Heart left ventricle (tissue), 16 donors: ENCODE measurements at regions not wholly inside any gene's neighbourhood (a gene's known extent, or its start where the extent isn't known, plus 50 kb on each side); places are given as distances from the start of the nearest gene placed in this dataset.

Experiments used
- ATAC-seq, 4 donors: fragments of 200-7000 bp; cut with Tn5 transposase; one replicate each; pipeline ENCODE4 v1.9.1; 2020 to 2022; ENCODE audit warnings: moderate library complexity in 4 of 4, mild to moderate bottlenecking in 3 of 4, moderate number of reproducible peaks in 1 of 4
- DNase-seq, 5 donors: peaks; one replicate each; pipeline ENCODE4 v3.0.0-alpha.2; 2020
- H3K27ac ChIP-seq, 12 donors: fragments of 200-600 bp; sonication (generic) in 4 of 12; one replicate each; pipeline versions ENCODE4 v1.5.0 to v1.8.0; 2016 to 2022; ENCODE audit warnings: mild to moderate bottlenecking in 2 of 12
- H3K27me3 ChIP-seq, 9 donors: fragments of 200-600 bp; sonication (generic) in 2 of 9; one replicate each; pipeline versions ENCODE4 v1.5.1 to v1.8.0; 2016 to 2022; ENCODE audit warnings: mild to moderate bottlenecking in 3 of 9
- H3K36me3 ChIP-seq, 9 donors: fragments of 200-600 bp; sonication (generic) in 2 of 9; one replicate each; pipeline versions ENCODE4 v1.5.0 to v1.8.0; 2018 to 2022; ENCODE audit warnings: mild to moderate bottlenecking in 2 of 9
- H3K4me1 ChIP-seq, 12 donors: fragments of 200-600 bp; sonication (generic) in 4 of 12; one replicate each; pipeline versions ENCODE4 v1.5.0 to v1.8.0; 2016 to 2022; ENCODE audit warnings: mild to moderate bottlenecking in 3 of 12
- H3K4me3 ChIP-seq, 12 donors: fragments of 200-600 bp; sonication (generic) in 4 of 12; one replicate each; pipeline versions ENCODE4 v1.5.0 to v1.8.0; 2017 to 2022; ENCODE audit warnings: mild to moderate bottlenecking in 9 of 12, moderate library complexity in 4 of 12
- H3K9me3 ChIP-seq, 12 donors: fragments of 200-600 bp; sonication (generic) in 4 of 12; one replicate each; pipeline versions ENCODE4 v1.5.0 to v1.8.0; 2016 to 2022; ENCODE audit warnings: mild to moderate bottlenecking in 1 of 12
- CTCF ChIP-seq, 12 donors: fragments of 200-600 bp; sonication (generic) in 4 of 12; IDR thresholded peaks; one replicate each; pipeline versions ENCODE4 v1.5.0 to v1.8.0; 2018 to 2022; ENCODE audit warnings: antibody characterized with exemption in 12 of 12, mild to moderate bottlenecking in 5 of 12
- POLR2A ChIP-seq, 2 donors: fragments of 450-650 bp; IDR thresholded peaks; one replicate each; pipeline ENCODE4 v1.6.1; 2017; ENCODE audit warnings: antibody characterized with exemption in 2 of 2, mild to moderate bottlenecking in 2 of 2, moderate library complexity in 2 of 2
- WGBS, 4 donors: extraction: QIAGEN DNeasy Blood & Tissue Kit in 2 of 4; methylation state at CpG; one replicate each; pipeline versions ENCODE4 v1.1.5 to v1.1.7; 2013 to 2018; 5-methylcytosine and 5-hydroxymethylcytosine counted together
- intact Hi-C, 10 donors: fragments of 100-400 bp; cut with DNase I; formaldehyde crosslinking; loops; one replicate each; pipeline versions ENCODE4 v1.11.1 to v1.14.2; 2022
- donor health status: ischemic (EF 13 %, LVEDD 7.1; RV severe dilation, severe dysfunction).
- donor health status: healthy with polysubstance abuse.
- donor health status: DM: no; HTN: yes; CAD: no.
- donor health status: DM: no; HTN: no; CAD: no.
- donor health status: ischemic (EF 25% LVEDD 6.9; RV normal size, moderate dysfunction).
- donor health status: ischemic (EF 25% LVEDD 5.7; RV mildly dilated, moderate dysfunction).
- donor health status: healthy.
- donor health status: DM: yes; HTN: yes; CAD: no.
- donor health status: ischemic (EF 35%, LVEDD 5.7; RV mildly dilated, moderate dysfunction).
- donor health status: nonischemic (EF 11% LVEDD 7.7; RV severe dilation, severe dysfunction).
- donor health status: DM: yes; HTN: yes; CAD: no.
- donor health status: PGD.
- donor health status: ischemic (EF 29% LVEDD 5.4; RV normal size, mild dysfunction).
- donor health status: nonischemic (EF 23%, LVEDD 6.1; RV moderate dilation, normal function).

DNA sequence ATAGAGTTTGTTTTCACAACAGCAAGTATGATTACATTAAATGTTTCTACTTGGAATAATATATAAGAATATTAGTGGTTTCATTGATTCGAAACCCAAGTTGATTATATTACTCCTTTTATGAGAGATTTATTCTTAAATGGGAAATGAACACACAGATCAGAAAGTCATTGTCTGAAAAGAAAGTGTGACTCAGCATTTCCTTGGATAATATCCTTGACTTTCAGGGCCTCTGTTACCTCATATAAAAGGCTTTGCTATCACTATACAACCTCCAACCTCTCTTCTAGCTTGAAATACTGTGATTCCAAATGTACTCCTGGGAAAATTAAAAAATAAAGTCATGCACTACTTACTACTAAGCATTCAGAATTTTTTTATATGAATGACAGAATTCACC, 295.3 kb upstream of the LYPLAL1 start:
- H3K4me1 ChIP-seq, result no peaks in the 10 kb centered on the region
- intact Hi-C loops, result no loop called here
- no peak for TF ChIP-seq POLR2A (IDR thresholded peaks at IDR 0.05)
- no peaks in the 10 kb centered on the region for H3K36me3 ChIP-seq
- DNase-seq (no peak), ATAC-seq (no peak)
- H3K4me3 ChIP-seq, result no peak overlapping the region
- no peaks in the 10 kb centered on the region for H3K9me3 ChIP-seq
- H3K27me3 ChIP-seq, result no peaks in the 10 kb centered on the region
- no peak overlapping the region for H3K27ac ChIP-seq
- WGBS, 4 donors, result 81 to 91% (median 89%) methylated on average over 1 of the region's 1 CpG

DNA sequence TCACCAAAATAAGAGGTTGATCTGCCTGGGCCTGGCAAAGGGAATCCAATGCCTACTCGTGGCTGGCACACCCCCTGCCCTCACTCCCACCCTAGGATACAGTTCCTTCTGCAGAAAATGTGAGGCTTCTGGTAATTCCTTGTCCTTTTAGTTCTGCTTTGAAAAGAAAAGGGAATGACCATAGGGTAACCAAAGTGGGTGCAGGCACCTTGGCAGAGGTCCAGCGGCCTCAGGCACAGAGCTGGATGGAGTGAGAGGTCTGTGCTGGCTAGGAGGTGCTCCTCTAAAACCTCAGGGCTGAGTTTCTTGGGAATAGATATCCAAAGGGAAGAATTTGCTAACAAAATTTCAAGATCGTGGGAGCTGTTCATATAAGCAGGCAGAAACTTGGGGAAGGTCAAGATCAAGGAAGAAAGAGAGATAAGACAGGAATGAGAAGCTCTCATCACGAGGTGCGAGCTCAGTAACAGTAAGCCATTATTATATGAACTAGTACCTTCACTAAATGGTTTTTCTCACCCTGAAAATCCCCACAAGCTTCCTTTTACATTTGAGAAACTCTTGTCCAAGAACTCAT, 293.1 kb upstream of the LYPLAL1 start:
- Histone ChIP-seq H3K36me3 (no peaks in the 10 kb centered on the region), H3K9me3 (peaks cover 0 to 5% (median 0%) of the 10 kb centered on the region in 12 donors), H3K27ac (no peak overlapping the region), H3K4me3 (no peak overlapping the region), H3K4me1 (peaks cover 0 to under 1% (median 0%) of the 10 kb centered on the region in 12 donors), H3K27me3 (no peaks in the 10 kb centered on the region)
- WGBS, 4 donors, result 59 to 68% (median 66%) methylated on average over 5 of the region's 5 CpGs
- ATAC-seq (no peak), DNase-seq (no peak)
- intact Hi-C loops, result no loop called here
- no peak for TF ChIP-seq CTCF (IDR thresholded peaks at IDR 0.05)
- TF ChIP-seq POLR2A (IDR thresholded peaks at IDR 0.05), result no peak

DNA sequence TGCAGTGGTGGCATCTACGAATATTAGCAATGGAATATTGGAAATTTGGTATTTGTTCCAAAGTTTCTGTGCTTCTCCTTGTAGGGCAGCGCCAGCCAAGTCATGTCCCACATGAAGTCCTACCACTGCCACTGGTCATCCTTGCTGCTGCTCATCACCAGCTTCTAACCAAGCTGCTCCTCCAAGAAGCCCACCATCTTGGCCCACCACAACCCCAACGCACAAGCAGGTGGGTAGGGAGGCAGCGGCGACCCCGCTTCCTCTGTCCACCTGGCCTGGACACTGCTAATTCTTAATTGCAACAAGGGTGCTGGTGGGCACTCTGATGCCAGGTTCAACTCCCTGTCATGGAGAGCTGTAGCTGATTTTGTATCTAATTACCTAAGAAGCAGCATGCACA, 291.2 kb upstream of the LYPLAL1 start:
- DNase-seq (no peak), ATAC-seq (no peak)
- Histone ChIP-seq H3K27me3 (no peaks in the 10 kb centered on the region), H3K4me1 (peaks cover 0 to 12% (median 0%) of the 10 kb centered on the region in 12 donors), H3K4me3 (no peak overlapping the region), H3K36me3 (no peaks in the 10 kb centered on the region), H3K9me3 (peaks cover 0 to 5% (median 0%) of the 10 kb centered on the region in 12 donors), H3K27ac (no peak overlapping the region)
- TF ChIP-seq POLR2A (IDR thresholded peaks at IDR 0.05) (no peak), CTCF (IDR thresholded peaks at IDR 0.05) (no peak)
- 97 to 98% (median 98%) methylated on average over 6 of the region's 6 CpGs for WGBS, 4 donors
- intact Hi-C loops, result no loop called here

- DNase-seq (peak in 3 of 5 donors; percentile 22 to 61 (median 41)), ATAC-seq (peak in 1 of 4 donors; percentile 52)
- whole genome bisulfite sequencing, 4 donors, result 51 to 60% (median 56%) methylated on average over 6 of the region's 6 CpGs
- intact Hi-C loops, result no loop called here
- peaks cover 0 to 12% (median 0%) of the 10 kb centered on the region in 12 donors for H3K4me1 ChIP-seq
- no peak overlapping the region for H3K4me3 ChIP-seq
- TF ChIP-seq CTCF (IDR thresholded peaks at IDR 0.05), result no peak
- no peak for TF ChIP-seq POLR2A (IDR thresholded peaks at IDR 0.05)
- no peaks in the 10 kb centered on the region for H3K36me3 ChIP-seq
- no peak overlapping the region for H3K27ac ChIP-seq
- H3K9me3 ChIP-seq, result peaks cover 0 to 5% (median 0%) of the 10 kb centered on the region in 12 donors
- no peaks in the 10 kb centered on the region for H3K27me3 ChIP-seq
Observed at GRCh38 chr1:218886101-218886871, 287.4 kb upstream of the LYPLAL1 start.
